ENCODE measurements at regions not wholly inside any gene's neighbourhood (a gene's known extent, or its start where the extent isn't known, plus 50 kb on each side); places are given as distances from the start of the nearest gene placed in this dataset.

GRCh38 chr7:25430200-25430931, 202.1 kb upstream of the NPVF start:
- TF ChIP-seq CTCF (IDR thresholded peaks at IDR 0.05) (no peak), POLR2A (IDR thresholded peaks at IDR 0.05) (no peak)
- ATAC-seq = peak in 2 of 4 donors; percentile 4 to 45
- Histone ChIP-seq H3K27me3 (no peaks in the 10 kb centered on the region), H3K36me3 (no peaks in the 10 kb centered on the region), H3K4me3 (no peak overlapping the region), H3K4me1 (peaks cover 0 to 11% (median 2%) of the 10 kb centered on the region in 4 donors), H3K9me3 (no peaks in the 10 kb centered on the region), H3K27ac (peak overlapping the region; percentile 35 to 83 (median 44))
- DNase-seq = no peak
- WGBS (ENCODE audit: insufficient coverage, low coverage, low lambda C conversion rate, missing lambda C conversion rate) = 55% methylated on average over 8 of the region's 9 CpGs
- intact Hi-C loops (cut with DNase I) = no loop called here

GRCh38 chr7:25431956-25432450, 203.7 kb upstream of the NPVF start:
- H3K9me3 ChIP-seq = no peaks in the 10 kb centered on the region
- TF ChIP-seq CTCF (IDR thresholded peaks at IDR 0.05) (no peak), POLR2A (IDR thresholded peaks at IDR 0.05) (no peak)
- H3K36me3 ChIP-seq = no peaks in the 10 kb centered on the region
- intact Hi-C loops (cut with DNase I) = no loop called here
- no peak overlapping the region for H3K4me3 ChIP-seq
- H3K27me3 ChIP-seq = no peaks in the 10 kb centered on the region
- no peak for ATAC-seq
- H3K4me1 ChIP-seq = peaks cover 0 to 11% (median 2%) of the 10 kb centered on the region in 4 donors
- WGBS (ENCODE audit: insufficient coverage, low coverage, low lambda C conversion rate, missing lambda C conversion rate) = 70% methylated on average over 3 of the region's 3 CpGs
- H3K27ac ChIP-seq = no peak overlapping the region
- DNase-seq = no peak

- WGBS (ENCODE audit: insufficient coverage, low coverage, low lambda C conversion rate, missing lambda C conversion rate) = 70% methylated on average over 2 of the region's 2 CpGs
- ATAC-seq (no peak), DNase-seq (no peak)
- no peaks in the 10 kb centered on the region for H3K27me3 ChIP-seq
- H3K9me3 ChIP-seq = no peaks in the 10 kb centered on the region
- no peaks in the 10 kb centered on the region for H3K36me3 ChIP-seq
- TF ChIP-seq POLR2A (IDR thresholded peaks at IDR 0.05) = no peak
- TF ChIP-seq CTCF (IDR thresholded peaks at IDR 0.05) = no peak
- intact Hi-C loops (cut with DNase I) = no loop called here
- no peak overlapping the region for H3K4me3 ChIP-seq
- H3K4me1 ChIP-seq = peaks cover 0 to 11% (median 2%) of the 10 kb centered on the region in 4 donors
- no peak overlapping the region for H3K27ac ChIP-seq
Measured at GRCh38 chr7:25432807-25433206, 204.5 kb upstream of the NPVF start.

GRCh38 chr7:25436413-25436812, 208.1 kb upstream of the NPVF start:
- no peak for TF ChIP-seq CTCF (IDR thresholded peaks at IDR 0.05)
- TF ChIP-seq POLR2A (IDR thresholded peaks at IDR 0.05) = no peak
- H3K27me3 ChIP-seq = no peaks in the 10 kb centered on the region
- DNase-seq = no peak
- no peak for ATAC-seq
- H3K4me1 ChIP-seq = no peaks in the 10 kb centered on the region
- WGBS (ENCODE audit: insufficient coverage, low coverage, low lambda C conversion rate, missing lambda C conversion rate) = 90% methylated on average over 3 of the region's 3 CpGs
- H3K36me3 ChIP-seq = no peaks in the 10 kb centered on the region
- no peak overlapping the region for H3K27ac ChIP-seq
- no peak overlapping the region for H3K4me3 ChIP-seq
- intact Hi-C loops (cut with DNase I) = no loop called here
- H3K9me3 ChIP-seq = no peaks in the 10 kb centered on the region
